NT2/D1 (cell line): ENCODE measurements at regions not wholly inside any gene's neighbourhood (a gene's known extent, or its start where the extent isn't known, plus 50 kb on each side); places are given as distances from the start of the nearest gene placed in this dataset.

Experiments
- DNase-seq: peaks from one replicate; pipeline ENCODE4 v3.0.0-alpha.2; 2011; ENCODE audit warnings: low read depth, low spot score
- H3K27me3 ChIP-seq: 2 replicates; pipeline ENCODE4 v1.6.0; 2011; ENCODE audit warnings: mild to moderate bottlenecking; ENCODE audit not compliant: insufficient read length, insufficient read depth
- H3K36me3 ChIP-seq: 2 replicates; pipeline ENCODE4 v1.6.1; 2011; ENCODE audit warnings: mild to moderate bottlenecking, low read length, mixed read lengths; ENCODE audit not compliant: insufficient read depth, insufficient read length
- H3K4me1 ChIP-seq: 2 replicates; pipeline ENCODE4 v1.5.1; 2011; ENCODE audit not compliant: insufficient read depth, insufficient read length
- H3K4me3 ChIP-seq: 2 replicates; pipeline ENCODE4 v1.5.1; 2011; ENCODE audit warnings: low read depth; ENCODE audit not compliant: insufficient read length
- H3K9ac ChIP-seq: 2 replicates; pipeline ENCODE4 v1.6.0; 2011; ENCODE audit warnings: low read depth; ENCODE audit not compliant: insufficient read length
- H3K9me3 ChIP-seq: 2 replicates; pipeline ENCODE4 v1.5.1; 2011; ENCODE audit warnings: mild to moderate bottlenecking, low read length; ENCODE audit not compliant: insufficient read depth
- SUZ12 ChIP-seq: IDR thresholded peaks from 2 replicates; pipeline ENCODE4 v1.6.1; 2011; ENCODE audit not compliant: insufficient read length, insufficient read depth; ENCODE audit errors: extremely low read depth
- YY1 ChIP-seq: IDR thresholded peaks from 2 replicates; pipeline ENCODE4 v1.6.1; 2011; ENCODE audit not compliant: insufficient read length, insufficient read depth
- ZNF274 ChIP-seq: IDR thresholded peaks from 2 replicates; pipeline ENCODE4 v1.6.1; 2011; ENCODE audit warnings: mild to moderate bottlenecking, low read depth, low read length

DNA sequence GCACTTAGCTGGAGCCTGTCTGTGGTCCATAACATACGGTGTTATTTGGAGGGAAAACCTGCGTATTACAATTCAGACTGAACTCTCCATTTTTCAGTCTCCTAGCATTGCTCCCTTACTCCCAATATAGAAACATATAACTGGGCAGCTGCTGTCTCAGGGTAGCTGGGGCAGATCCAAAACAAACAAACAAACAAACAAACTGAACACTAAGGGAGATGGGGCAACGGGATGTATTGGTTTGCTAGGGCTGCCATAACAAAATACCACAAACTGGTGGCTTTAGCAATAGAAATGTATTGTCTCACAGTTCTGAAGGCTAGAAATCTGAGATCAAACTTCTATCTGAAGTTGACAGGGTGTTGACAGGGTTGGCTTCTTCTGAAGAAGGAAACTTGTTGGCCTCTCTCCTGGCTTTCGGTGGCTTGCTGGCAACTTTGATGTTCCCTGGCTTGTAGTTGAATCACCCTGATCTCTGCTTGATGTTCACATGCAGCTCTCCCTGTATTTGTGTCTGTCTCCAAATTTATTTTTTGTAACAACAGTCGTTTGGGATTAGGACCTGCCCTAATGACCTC is 329.3 kb upstream of the ZNF804A start:
- Histone ChIP-seq H3K36me3 (no peaks in the 10 kb centered on the region), H3K27me3 (no peaks in the 10 kb centered on the region), H3K4me3 (no peak overlapping the region), H3K4me1 (no peaks in the 10 kb centered on the region), H3K9me3 (no peaks in the 10 kb centered on the region), H3K9ac (no peak overlapping the region)
- DNase-seq: no peak
- TF ChIP-seq ZNF274 (no peak), YY1 (no peak), SUZ12 (no peak)

DNA sequence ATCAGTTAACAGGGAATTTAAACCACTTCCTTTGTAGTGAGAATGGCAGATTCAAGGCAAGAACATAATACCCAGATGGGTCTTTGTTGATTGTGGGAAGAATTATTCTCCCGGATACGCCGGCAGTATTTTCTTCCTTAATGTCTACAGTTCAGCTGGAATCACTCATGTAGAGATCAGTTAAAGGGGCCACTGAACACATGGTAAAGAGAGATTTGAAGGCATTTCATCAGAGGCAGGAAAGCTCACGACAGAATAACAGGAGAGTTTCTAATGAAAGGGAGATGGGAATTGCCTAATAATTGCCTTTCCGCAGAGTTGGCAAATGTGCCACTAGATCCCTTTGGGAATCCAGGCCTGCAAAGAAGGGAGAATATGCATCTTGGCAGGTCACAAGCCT is 327.7 kb upstream of the ZNF804A start:
- Histone ChIP-seq H3K27me3 (no peaks in the 10 kb centered on the region), H3K9me3 (no peaks in the 10 kb centered on the region), H3K4me3 (no peak overlapping the region), H3K9ac (no peak overlapping the region), H3K4me1 (no peaks in the 10 kb centered on the region), H3K36me3 (no peaks in the 10 kb centered on the region)
- no peak for DNase-seq
- TF ChIP-seq YY1 (no peak), ZNF274 (no peak), SUZ12 (no peak)

DNA sequence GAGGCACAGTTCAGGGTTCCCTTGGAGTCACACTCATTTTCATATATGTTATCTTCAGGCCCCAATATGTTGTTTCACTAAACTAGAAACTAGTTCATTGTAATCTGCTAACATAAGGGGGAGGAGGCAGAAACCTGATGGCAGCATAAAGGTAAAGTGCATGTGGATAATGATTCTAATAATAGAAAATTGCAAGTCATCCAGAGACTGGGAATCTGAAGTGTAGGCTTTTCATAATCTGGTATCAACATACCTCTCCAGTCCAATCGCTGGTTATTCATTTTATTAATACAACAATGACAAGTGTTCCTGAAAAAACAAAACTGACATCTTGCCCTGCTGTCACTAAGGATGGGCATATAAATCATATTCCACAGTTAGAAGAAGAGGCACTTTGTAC is 326.3 kb upstream of the ZNF804A start:
- no peaks in the 10 kb centered on the region for H3K27me3 ChIP-seq
- TF ChIP-seq ZNF274: no peak
- TF ChIP-seq YY1: no peak
- no peak for TF ChIP-seq SUZ12
- no peak for DNase-seq

DNA sequence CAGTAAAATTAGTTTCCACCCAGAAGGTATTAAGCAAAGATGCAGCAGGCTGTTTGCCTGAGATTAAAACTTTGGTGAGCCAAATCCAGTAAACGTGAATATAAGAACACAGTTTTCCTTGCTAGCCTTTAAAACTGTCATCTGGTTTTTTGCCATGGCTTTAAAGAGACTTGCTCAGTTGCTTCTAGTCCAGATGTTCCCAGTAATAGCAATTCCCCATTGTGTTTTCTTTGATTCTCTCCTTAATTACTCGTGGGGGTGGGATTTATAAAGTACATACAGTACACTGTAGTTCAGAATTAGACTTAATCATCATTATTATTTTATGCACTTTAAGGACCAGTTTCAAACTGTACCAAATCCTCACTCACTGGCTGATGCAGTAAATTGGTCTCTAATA is 303.5 kb upstream of the ZNF804A start:
- TF ChIP-seq ZNF274: no peak
- TF ChIP-seq SUZ12: no peak
- TF ChIP-seq YY1: no peak
- DNase-seq: no peak

More for the DNA sequence above, 326.3 kb upstream of the ZNF804A start:
- no peaks in the 10 kb centered on the region for H3K36me3 ChIP-seq
- H3K4me3 ChIP-seq: no peak overlapping the region
- H3K9me3 ChIP-seq: no peaks in the 10 kb centered on the region
- H3K9ac ChIP-seq: no peak overlapping the region
- H3K4me1 ChIP-seq: no peaks in the 10 kb centered on the region

DNA sequence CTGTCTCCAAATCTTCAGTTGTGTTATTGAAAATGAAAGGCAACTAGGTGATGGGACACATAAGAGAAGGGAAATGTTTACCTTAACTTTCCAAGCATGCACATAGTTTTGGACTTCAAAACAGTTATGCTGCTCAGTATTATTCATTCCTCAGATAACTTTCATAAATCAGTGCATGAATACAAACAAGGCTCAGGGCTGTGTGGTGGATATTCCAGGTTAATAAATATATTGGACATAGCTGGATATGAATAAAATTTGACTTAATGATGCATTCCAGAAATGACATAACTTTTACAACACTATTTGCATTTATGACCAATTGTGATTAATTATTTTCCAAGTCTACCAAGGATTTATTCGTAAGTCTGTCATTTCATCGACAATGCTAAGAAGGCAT is 301.2 kb upstream of the ZNF804A start:
- Histone ChIP-seq H3K4me3 (no peak overlapping the region), H3K9me3 (no peaks in the 10 kb centered on the region), H3K4me1 (no peaks in the 10 kb centered on the region), H3K36me3 (no peaks in the 10 kb centered on the region), H3K27me3 (no peaks in the 10 kb centered on the region), H3K9ac (no peak overlapping the region)
- TF ChIP-seq YY1: no peak
- no peak for TF ChIP-seq SUZ12
- no peak for TF ChIP-seq ZNF274
- no peak for DNase-seq

More for the DNA sequence above, 303.5 kb upstream of the ZNF804A start:
- Histone ChIP-seq H3K36me3 (no peaks in the 10 kb centered on the region), H3K27me3 (no peaks in the 10 kb centered on the region), H3K9ac (no peak overlapping the region), H3K4me1 (no peaks in the 10 kb centered on the region), H3K4me3 (no peak overlapping the region), H3K9me3 (no peaks in the 10 kb centered on the region)

DNA sequence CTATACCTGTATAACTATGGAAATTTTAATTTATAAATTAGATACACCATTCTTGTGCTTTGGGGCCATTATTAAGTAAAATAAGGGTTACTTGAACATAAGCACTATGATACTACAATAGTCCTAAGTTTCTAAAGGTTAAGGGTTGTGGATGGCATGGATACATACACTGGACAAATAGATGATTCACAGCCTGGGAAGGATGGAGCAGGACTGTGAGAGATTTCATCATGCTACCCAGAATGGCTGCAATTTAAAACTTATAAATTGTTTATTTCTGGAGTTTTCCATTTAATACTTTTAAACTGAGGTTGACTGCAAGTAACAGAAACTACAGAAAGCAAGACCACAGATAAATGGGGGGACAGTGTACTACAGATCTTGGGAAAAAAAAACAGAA is 295.8 kb upstream of the ZNF804A start:
- DNase-seq: no peak

DNA sequence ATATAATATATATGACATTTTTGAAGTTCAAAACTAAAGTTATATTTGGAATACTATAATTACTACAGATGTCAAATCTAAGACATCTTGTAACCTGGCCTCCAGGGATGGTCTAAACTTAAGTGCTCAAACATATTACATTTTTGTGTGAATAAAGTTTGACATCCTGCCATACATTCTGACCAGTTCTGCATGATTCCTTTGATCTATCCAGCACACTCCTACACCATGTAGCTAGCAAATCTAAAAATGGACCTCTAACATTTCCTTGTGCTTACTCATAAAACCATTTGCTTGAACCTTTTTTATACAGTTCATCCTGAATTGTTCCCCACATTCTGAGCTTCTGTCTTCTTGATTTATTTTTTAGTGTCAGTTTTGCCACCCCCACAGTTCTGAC is 294.3 kb upstream of the ZNF804A start:
- no peak for DNase-seq
- TF ChIP-seq SUZ12 (no peak), ZNF274 (no peak), YY1 (no peak)
- Histone ChIP-seq H3K36me3 (no peaks in the 10 kb centered on the region), H3K4me1 (no peaks in the 10 kb centered on the region), H3K9me3 (no peaks in the 10 kb centered on the region), H3K9ac (no peak overlapping the region), H3K27me3 (no peaks in the 10 kb centered on the region), H3K4me3 (no peak overlapping the region)

More for the DNA sequence above, 295.8 kb upstream of the ZNF804A start:
- TF ChIP-seq YY1 (no peak), SUZ12 (no peak), ZNF274 (no peak)
- Histone ChIP-seq H3K9me3 (no peaks in the 10 kb centered on the region), H3K9ac (no peak overlapping the region), H3K4me1 (no peaks in the 10 kb centered on the region), H3K27me3 (no peaks in the 10 kb centered on the region), H3K36me3 (no peaks in the 10 kb centered on the region), H3K4me3 (no peak overlapping the region)

DNA sequence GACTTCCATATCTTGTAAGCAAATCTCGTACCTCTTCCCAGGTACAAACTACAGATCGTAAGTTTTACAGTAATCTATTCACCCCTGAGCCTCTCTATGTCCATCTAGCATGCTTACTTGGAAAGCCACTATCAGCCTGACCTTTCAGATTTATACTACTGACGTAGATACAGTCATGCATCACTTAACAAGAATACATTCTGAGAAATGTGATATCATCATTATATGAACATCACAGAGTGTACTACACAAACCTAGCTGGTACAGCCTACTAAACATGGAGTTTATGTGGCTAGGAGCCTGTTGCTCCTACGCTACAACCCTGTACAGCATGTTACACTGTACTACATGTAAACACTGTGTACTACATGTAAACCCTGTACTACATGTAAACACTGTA is 293.2 kb upstream of the ZNF804A start:
- TF ChIP-seq ZNF274 (no peak), SUZ12 (no peak), YY1 (no peak)
- H3K9ac ChIP-seq: no peak overlapping the region

More for the DNA sequence above, 293.2 kb upstream of the ZNF804A start:
- Histone ChIP-seq H3K4me3 (no peak overlapping the region), H3K36me3 (no peaks in the 10 kb centered on the region), H3K27me3 (no peaks in the 10 kb centered on the region), H3K9me3 (no peaks in the 10 kb centered on the region), H3K4me1 (no peaks in the 10 kb centered on the region)
- no peak for DNase-seq
